HAP-1 (cell line): ENCODE measurements at regions not wholly inside any gene's neighbourhood (a gene's known extent, or its start where the extent isn't known, plus 50 kb on each side); places are given as distances from the start of the nearest gene placed in this dataset.
A peak's percentile ranks its signal among the peaks of the same experiment; 100 is the strongest.

ENCODE experiments used
- DNase-seq, 2 experiments: peaks; one replicate each; pipeline ENCODE4 v3.0.0-alpha.2; 2016 to 2020; ENCODE audit warnings: low spot score in 2 of 2
- H3K27me3 ChIP-seq: fragments of 250-450 bp; sonication (Bioruptor Pico); 2 replicates; pipeline ENCODE4 v1.5.1; 2020; ENCODE audit warnings: low read depth, mild to moderate bottlenecking, moderate library complexity
- H3K36me3 ChIP-seq: fragments of 250-450 bp; sonication (Bioruptor Pico); replicated peaks from 2 replicates; pipeline ENCODE4 v1.5.1; 2020; ENCODE audit warnings: mild to moderate bottlenecking
- H3K4me1 ChIP-seq: fragments of 250-450 bp; sonication (Bioruptor Pico); 2 replicates; pipeline ENCODE4 v1.5.1; 2020; ENCODE audit warnings: mild to moderate bottlenecking
- H3K4me3 ChIP-seq: fragments of 250-450 bp; sonication (Bioruptor Pico); 2 replicates; pipeline ENCODE4 v1.5.1; 2020; ENCODE audit warnings: mild to moderate bottlenecking, moderate library complexity
- H3K9me3 ChIP-seq: fragments of 250-450 bp; sonication (Bioruptor Pico); 2 replicates; pipeline ENCODE4 v1.5.1; 2020; ENCODE audit warnings: mild to moderate bottlenecking, moderate library complexity
- in situ Hi-C: fragments of 300-500 bp; cut with MboI; formaldehyde crosslinking; loops from 3 replicates; pipeline ENCODE4 v1.14.3; 2020; ENCODE audit warnings: low sequenced_read_pairs, inconsistent platforms, mixed read lengths

DNA sequence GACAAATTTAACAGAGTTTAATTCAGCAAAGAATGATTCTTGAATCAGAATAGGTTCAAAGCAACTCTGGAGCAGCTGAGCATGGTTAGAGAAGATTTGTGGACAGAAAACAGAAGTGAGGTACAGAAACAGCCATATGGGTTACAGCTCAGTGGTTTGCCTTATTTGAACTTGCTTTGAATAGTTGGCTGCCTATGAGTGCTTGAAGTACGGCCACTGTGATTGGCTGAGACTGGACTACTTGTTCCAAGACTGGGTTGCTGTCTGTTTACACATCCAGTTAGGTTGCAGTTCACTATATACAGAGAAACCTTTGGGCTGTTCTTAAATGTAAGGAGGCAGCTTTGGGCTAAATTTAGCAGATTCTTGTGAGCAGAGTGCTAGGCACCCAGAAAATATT is 79.4 kb upstream of the CADPS start:
- in situ Hi-C loops: no loop called here
- H3K9me3 ChIP-seq: no peaks in the 10 kb centered on the region
- H3K4me1 ChIP-seq: peaks cover 11% of the 10 kb centered on the region
- no peak overlapping the region for H3K4me3 ChIP-seq
- H3K27me3 ChIP-seq: no peaks in the 10 kb centered on the region
- H3K36me3 ChIP-seq: no peaks in the 10 kb centered on the region
- DNase-seq: peak in 1 of 2 experiments; percentile 28

DNA sequence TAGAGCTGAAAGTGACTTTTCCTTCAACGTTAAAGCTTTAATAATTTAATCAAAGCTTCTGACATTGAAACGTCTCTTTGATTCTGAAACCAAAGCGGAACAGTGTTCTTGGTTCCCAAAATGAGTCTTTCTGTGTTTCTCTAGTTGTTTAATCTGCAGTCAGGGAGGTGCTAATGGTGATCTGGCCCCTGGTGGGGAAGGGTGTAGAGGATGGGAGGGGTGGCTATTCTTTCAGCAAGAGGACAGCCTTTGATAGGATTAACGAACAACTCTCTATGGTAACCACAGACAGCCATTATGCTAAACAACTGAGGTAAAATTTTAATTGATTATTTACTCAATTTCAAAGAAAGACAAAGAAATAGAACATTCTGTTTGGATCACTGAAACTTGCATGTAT is 79.9 kb upstream of the CADPS start:
- in situ Hi-C loops: no loop called here
- Histone ChIP-seq H3K4me3 (no peak overlapping the region), H3K27me3 (no peaks in the 10 kb centered on the region), H3K36me3 (no peaks in the 10 kb centered on the region), H3K9me3 (no peaks in the 10 kb centered on the region), H3K4me1 (peaks cover 11% of the 10 kb centered on the region)
- DNase-seq: peak; percentile 38 to 44

DNA sequence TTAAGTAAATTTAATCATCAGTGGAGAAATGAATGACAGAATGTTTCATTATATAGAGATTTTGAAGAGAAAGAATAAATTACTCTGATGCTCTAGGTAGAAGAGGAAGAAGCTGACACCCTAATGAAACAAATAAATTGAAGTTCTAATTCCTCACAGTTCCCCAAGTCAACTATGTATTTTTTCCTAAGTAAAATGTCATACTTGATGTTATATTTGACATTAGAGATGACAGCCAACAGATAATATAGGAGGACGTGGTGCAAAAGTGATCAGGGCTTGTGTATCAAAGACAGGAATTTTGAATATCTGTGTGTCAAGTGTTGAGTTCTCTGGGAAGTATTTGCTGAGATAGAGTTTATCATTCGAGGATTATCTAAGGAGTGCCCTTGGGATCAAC is 81.2 kb upstream of the CADPS start:
- no peaks in the 10 kb centered on the region for H3K36me3 ChIP-seq
- H3K27me3 ChIP-seq: no peaks in the 10 kb centered on the region
- H3K9me3 ChIP-seq: no peaks in the 10 kb centered on the region
- H3K4me1 ChIP-seq: peaks cover 19% of the 10 kb centered on the region
- no peak for DNase-seq
- H3K4me3 ChIP-seq: no peak overlapping the region
- in situ Hi-C loops: no loop called here

DNA sequence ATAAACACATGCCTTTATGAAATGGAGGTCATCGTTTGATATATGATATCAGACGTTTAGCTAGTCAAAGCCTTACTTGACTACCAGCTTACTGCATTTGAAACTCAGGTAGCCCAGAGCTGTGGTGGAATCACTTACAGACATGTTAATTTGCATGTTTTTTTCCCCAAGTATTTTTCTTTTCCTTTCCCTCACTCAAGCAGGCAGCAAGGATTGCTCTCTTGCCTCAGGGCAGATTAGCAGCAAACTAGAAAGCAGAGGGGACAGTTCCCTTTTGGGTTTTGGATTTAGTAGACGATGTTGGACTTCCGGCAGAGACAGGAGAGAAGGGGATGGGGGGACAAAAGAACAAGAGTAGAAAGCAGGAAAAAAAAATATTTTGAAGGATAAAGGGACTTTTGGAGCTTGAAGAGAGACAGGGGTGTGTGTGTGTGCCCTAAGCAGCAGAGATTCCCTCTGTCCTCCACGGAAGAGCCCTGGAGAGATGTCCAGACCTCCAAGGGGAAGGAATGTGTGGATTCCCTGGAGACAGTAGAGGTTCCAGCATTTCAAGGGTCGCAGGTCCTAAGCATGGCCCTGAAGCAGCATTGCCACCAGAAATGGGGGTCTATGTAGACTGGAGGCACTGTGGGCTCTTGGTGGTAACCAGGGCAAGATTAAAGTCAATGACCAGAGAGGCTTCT is 86.8 kb upstream of the CADPS start:
- in situ Hi-C loops: no loop called here
- Histone ChIP-seq H3K27me3 (no peaks in the 10 kb centered on the region), H3K4me3 (no peak overlapping the region), H3K4me1 (peaks cover 17% of the 10 kb centered on the region), H3K36me3 (no peaks in the 10 kb centered on the region), H3K9me3 (no peaks in the 10 kb centered on the region)
- peak; percentile 56 to 58 for DNase-seq

DNA sequence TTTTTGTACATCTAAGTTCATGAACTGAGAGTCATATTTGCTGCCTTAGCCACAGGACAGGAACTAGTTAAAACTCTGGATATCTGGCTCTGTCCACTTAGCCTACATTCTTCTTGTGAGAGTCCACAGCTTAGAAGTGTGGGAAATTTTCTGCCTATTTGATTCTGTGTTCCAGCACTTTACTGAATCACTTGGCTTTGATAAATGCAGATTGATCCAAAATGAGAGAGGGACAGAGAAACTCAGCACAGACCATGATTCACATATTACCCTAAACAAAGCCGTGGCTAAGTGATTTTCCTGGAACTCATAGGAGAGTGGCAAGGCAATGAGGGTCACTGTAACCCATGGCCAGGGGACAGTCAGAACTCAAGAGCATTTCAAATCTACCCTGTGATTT is 87.5 kb upstream of the CADPS start:
- H3K4me1 ChIP-seq: peaks cover 17% of the 10 kb centered on the region
- no peaks in the 10 kb centered on the region for H3K27me3 ChIP-seq
- no peak overlapping the region for H3K4me3 ChIP-seq
- H3K9me3 ChIP-seq: no peaks in the 10 kb centered on the region
- in situ Hi-C loops: no loop called here
- no peak for DNase-seq
- H3K36me3 ChIP-seq: no peaks in the 10 kb centered on the region

DNA sequence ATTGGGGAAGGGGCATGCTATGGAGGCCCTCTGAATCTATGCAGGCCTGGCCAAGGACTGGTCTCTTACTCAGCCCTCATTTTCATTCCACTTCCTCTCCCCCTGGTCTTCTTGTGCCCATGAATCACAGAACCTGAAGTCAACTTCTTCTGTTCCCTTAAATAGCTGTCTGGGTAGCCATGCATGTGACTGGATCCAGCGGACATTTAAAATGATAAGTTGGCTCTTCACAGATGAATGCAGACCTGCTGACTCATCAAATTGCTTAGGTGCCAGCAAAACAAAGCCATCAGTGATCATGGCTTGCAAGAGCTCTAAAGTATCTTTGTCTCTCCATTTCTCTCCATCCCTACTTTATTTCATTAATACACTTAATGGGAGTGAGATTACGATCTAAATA is 90.1 kb upstream of the CADPS start:
- Histone ChIP-seq H3K27me3 (no peaks in the 10 kb centered on the region), H3K4me3 (no peak overlapping the region), H3K4me1 (peaks cover 17% of the 10 kb centered on the region), H3K36me3 (no peaks in the 10 kb centered on the region), H3K9me3 (no peaks in the 10 kb centered on the region)
- DNase-seq: no peak
- in situ Hi-C loops: no loop called here

DNA sequence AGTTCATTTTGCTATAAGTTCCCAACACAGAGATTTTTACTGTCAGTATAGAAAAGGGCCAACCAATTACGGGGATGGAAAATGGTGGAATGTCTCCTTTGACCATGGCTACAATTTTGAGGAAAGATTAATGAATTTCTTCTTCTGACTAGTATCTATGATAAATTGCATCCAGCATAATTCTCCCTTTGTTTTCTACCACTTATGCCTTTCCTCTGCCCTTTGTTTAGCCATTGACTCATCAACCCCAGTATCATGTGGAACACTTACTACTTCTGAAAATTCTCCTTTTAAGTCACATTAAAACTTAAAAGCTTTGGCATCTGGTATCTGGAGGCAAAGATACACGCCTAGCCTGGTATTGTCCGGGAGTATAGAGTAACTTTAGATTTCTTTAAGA is 92.9 kb upstream of the CADPS start:
- no peak for DNase-seq
- in situ Hi-C loops: no loop called here
- Histone ChIP-seq H3K4me3 (no peak overlapping the region), H3K27me3 (no peaks in the 10 kb centered on the region), H3K4me1 (peaks cover 4% of the 10 kb centered on the region; the same call in 1 of the 2 replicates), H3K36me3 (no peaks in the 10 kb centered on the region), H3K9me3 (no peaks in the 10 kb centered on the region)

DNA sequence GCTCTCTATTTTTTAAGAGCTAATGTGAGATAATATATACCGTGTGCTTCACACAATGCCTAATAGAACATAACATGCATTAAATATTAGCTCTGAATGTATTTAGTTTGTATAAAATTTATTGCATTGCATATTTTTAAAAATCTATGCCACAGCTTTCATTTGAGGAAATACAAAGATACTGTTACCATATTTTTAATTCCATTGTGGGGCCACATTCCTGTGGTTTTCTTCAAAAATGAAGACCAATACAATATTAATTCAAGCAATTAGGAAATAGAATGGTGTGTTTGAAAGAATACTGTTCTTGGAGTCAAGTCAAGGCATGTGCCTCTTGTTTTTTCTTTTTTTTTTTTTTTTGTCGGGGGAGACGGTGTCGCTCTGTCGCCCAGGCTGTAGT is 95.4 kb upstream of the CADPS start:
- no peaks in the 10 kb centered on the region for H3K27me3 ChIP-seq

DNA sequence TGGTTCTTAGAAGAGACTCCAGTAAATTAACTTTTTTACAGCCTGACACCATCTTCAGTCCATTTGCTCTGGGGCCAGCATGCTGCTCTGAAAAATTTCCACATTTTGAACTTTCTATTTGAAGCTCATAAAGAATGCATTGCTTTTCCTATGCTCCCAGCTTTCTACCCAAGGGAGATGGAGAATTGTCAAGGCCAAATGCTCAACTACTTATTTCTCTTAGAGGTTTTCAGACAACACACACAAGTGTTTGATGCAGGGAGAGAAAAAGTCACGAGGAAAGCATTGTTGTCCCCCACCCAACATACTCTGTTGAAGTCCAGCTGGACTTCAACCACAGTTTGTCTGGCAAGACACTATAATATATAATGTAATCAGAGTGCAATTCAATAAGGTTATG is 100.3 kb upstream of the CADPS start:
- in situ Hi-C loops: no loop called here
- no peak overlapping the region for H3K4me3 ChIP-seq
- DNase-seq: no peak
- no peaks in the 10 kb centered on the region for H3K36me3 ChIP-seq
- no peaks in the 10 kb centered on the region for H3K27me3 ChIP-seq
- H3K9me3 ChIP-seq: no peaks in the 10 kb centered on the region
- peaks cover 2% of the 10 kb centered on the region; the same call in 1 of the 2 replicates for H3K4me1 ChIP-seq

More for the DNA sequence above, 95.4 kb upstream of the CADPS start:
- in situ Hi-C loops: no loop called here
- no peak for DNase-seq
- H3K4me1 ChIP-seq: peaks cover 4% of the 10 kb centered on the region; the same call in 1 of the 2 replicates
- H3K4me3 ChIP-seq: no peak overlapping the region
- no peaks in the 10 kb centered on the region for H3K9me3 ChIP-seq
- H3K36me3 ChIP-seq: no peaks in the 10 kb centered on the region

DNA sequence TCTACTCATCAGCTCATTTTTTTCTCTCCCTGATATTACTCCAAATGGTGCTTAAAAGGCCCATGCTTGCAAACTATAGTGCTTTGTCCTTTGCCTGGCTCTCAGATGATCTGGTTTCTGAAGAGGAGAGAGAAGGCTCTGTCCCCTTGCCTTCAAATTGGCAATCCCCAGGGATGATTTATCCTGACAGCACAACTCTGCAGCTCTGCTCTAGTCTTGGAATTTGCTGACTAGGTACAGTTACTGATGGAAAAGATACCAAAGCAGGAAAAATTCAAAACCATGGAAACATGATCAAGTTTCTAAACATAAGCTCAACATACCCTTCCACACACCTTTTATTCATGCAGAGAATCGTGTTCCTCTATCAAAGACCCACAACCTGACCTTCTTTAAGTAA is 106.7 kb upstream of the CADPS start:
- Histone ChIP-seq H3K4me3 (no peak overlapping the region), H3K36me3 (no peaks in the 10 kb centered on the region), H3K9me3 (no peaks in the 10 kb centered on the region), H3K27me3 (no peaks in the 10 kb centered on the region), H3K4me1 (peaks cover 8% of the 10 kb centered on the region)
- DNase-seq: no peak
- in situ Hi-C loops: no loop called here

DNA sequence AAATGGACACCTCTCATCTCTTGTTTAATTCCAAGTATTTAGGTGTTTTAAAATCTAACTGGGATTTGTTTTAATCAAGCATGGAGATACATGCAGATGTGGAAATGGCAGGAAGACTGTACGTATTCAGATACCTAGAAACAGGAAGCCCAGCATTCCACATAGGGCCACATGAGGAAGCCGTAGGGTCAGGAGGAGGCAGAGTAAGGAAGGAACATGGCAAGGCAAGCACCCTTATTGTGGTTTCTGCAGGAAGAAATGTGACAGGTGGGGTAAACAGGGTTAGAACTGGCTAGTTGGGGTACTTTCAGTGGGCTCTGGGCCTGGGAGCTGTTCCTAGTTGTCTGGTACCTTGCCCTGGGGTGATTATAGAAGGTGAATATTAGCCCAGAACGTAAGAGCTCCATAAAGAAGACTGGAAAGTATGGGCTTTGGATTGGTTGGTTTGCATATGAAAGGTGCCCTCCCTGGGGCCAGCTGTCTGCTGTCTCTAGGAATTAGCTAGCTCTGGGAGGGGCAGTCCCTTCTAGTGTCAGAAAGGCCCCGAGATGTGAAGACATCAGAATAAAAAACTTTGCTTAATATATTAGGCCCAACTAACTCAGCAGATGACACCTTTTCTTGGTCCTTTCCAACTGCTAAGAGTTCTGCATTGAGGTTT is 107.7 kb upstream of the CADPS start:
- peak; percentile 64 to 67 for DNase-seq
- in situ Hi-C loops: no loop called here
- Histone ChIP-seq H3K27me3 (no peaks in the 10 kb centered on the region), H3K4me1 (peaks cover 8% of the 10 kb centered on the region), H3K4me3 (no peak overlapping the region), H3K36me3 (no peaks in the 10 kb centered on the region), H3K9me3 (no peaks in the 10 kb centered on the region)

DNA sequence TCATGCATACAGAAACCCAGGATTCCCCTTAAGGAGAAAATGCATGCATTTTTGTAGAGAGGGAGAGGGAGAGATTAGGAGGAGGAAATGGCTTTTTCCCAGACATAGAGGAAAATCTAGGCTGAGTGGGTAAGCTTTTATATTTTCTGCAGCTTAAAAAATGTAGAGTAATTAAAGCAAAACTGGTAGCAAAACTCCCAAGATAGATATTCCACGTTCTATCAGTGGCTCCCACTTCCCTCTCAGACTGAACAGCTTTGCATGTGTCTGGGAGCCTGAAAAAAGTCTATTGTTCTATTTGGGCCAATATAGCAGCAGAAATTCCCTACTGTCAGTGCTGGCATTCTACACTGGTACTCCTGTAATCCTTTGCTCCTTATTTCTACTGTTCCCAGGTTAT is 110.8 kb upstream of the CADPS start:
- no peaks in the 10 kb centered on the region for H3K27me3 ChIP-seq
- H3K4me1 ChIP-seq: peaks cover 10% of the 10 kb centered on the region
- no peaks in the 10 kb centered on the region for H3K36me3 ChIP-seq
- no peak for DNase-seq
- in situ Hi-C loops: no loop called here
- H3K4me3 ChIP-seq: no peak overlapping the region
- no peaks in the 10 kb centered on the region for H3K9me3 ChIP-seq

DNA sequence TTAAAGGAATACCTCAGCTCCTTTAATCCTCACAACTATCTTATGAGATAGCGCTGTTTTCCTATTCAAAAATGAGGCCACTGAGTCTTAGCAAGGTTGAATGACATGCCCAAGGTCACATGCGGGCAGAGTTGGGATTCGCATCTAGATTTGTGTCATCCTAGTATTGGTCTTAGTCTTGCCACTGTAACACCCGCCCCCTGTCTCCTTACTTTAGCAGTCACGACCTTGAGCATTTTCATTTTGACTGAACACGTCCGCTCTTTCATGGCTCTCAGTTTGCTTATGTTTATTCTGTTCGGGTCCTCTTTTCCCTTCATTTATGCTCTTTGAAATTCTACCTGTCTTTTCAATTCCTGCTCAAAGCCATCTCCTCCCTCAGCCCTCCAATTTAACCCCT is 112.5 kb upstream of the CADPS start:
- no peak for DNase-seq
- Histone ChIP-seq H3K27me3 (no peaks in the 10 kb centered on the region), H3K4me3 (no peak overlapping the region), H3K4me1 (peaks cover 10% of the 10 kb centered on the region), H3K36me3 (no peaks in the 10 kb centered on the region), H3K9me3 (no peaks in the 10 kb centered on the region)
- in situ Hi-C loops: no loop called here

DNA sequence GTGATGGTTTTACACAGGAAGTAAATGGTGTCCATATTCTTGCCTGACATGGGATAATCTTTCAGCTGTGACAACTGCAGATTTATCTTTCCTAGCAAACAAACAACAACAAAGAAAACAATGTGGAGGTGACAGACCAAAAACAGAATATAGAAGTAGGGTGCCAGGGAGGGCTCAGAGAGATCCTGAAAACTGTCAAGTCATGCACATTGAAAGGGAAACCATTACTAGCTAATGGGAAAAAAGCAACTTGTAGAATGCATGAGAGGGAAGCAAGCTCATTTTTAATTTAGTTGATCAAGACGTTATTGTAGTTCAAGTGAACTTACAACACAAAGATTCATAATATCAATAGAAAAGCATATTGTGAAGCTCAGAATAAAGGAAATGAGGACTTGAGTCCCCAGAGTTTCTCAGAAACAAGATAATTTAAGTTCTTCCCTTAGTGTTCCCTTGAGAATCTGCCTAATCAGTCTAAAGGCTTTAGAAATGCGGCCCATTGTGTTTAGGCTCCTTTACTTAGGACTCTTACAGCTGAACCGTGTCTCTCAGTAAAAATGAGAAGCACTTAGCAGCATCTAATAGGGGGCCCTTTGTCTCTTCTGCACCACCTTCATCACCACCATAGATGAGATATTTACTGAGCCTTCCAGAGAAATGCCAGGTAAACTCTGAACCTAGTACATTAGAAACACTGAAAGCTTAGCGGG is 115.6 kb upstream of the CADPS start:
- no peak overlapping the region for H3K4me3 ChIP-seq
- no peak for DNase-seq
- H3K9me3 ChIP-seq: no peaks in the 10 kb centered on the region
- in situ Hi-C loops: no loop called here
- H3K36me3 ChIP-seq: no peaks in the 10 kb centered on the region
- no peaks in the 10 kb centered on the region for H3K27me3 ChIP-seq
- H3K4me1 ChIP-seq: 0 out of 2 replicates have a peak, but pooled peaks cover 2% of the 10 kb centered on the region
